ENCODE measurements at regions not wholly inside any gene's neighbourhood (a gene's known extent, or its start where the extent isn't known, plus 50 kb on each side); places are given as distances from the start of the nearest gene placed in this dataset.

GRCh38 chrX:122584981-122585380 lies 599.1 kb upstream of the GRIA3 start:
- no peaks in the 10 kb centered on the region for H3K36me3 ChIP-seq
- DNase-seq: peak in 1 of 2 donors; percentile 5
- no peak for TF ChIP-seq POLR2AphosphoS5 (IDR thresholded peaks at IDR 0.05)
- TF ChIP-seq POLR2A (IDR thresholded peaks at IDR 0.05): no peak
- TF ChIP-seq EP300 (IDR thresholded peaks at IDR 0.05): no peak
- no peak for TF ChIP-seq CTCF (IDR thresholded peaks at IDR 0.05)
- 19 to 36% (median 25%) methylated on average over 2 of the region's 2 CpGs for WGBS, 5 donors
- H3K9me3 ChIP-seq: no peaks in the 10 kb centered on the region
- H3K4me1 ChIP-seq: no peaks in the 10 kb centered on the region
- no peak overlapping the region for H3K4me3 ChIP-seq
- H3K27me3 ChIP-seq: no peaks in the 10 kb centered on the region
- intact Hi-C loops (cut with DNase I; ENCODE audit: low total_unique reads): no loop called here
- H3K27ac ChIP-seq: no peak overlapping the region

GRCh38 chrX:122586831-122587230 lies 597.2 kb upstream of the GRIA3 start:
- no peak overlapping the region for H3K4me3 ChIP-seq
- H3K27me3 ChIP-seq: no peaks in the 10 kb centered on the region
- intact Hi-C loops (cut with DNase I; ENCODE audit: low total_unique reads): no loop called here
- 68 to 95% (median 85%) methylated on average over 1 of the region's 1 CpG for WGBS, 5 donors
- no peaks in the 10 kb centered on the region for H3K9me3 ChIP-seq
- H3K27ac ChIP-seq: no peak overlapping the region
- no peak for DNase-seq
- no peaks in the 10 kb centered on the region for H3K4me1 ChIP-seq
- TF ChIP-seq POLR2A (IDR thresholded peaks at IDR 0.05) (no peak), EP300 (IDR thresholded peaks at IDR 0.05) (no peak), POLR2AphosphoS5 (IDR thresholded peaks at IDR 0.05) (no peak), CTCF (IDR thresholded peaks at IDR 0.05) (no peak)
- no peaks in the 10 kb centered on the region for H3K36me3 ChIP-seq

- intact Hi-C loops (cut with DNase I; ENCODE audit: low total_unique reads): no loop called here
- H3K4me1 ChIP-seq: no peaks in the 10 kb centered on the region
- 48 to 82% (median 67%) methylated on average over 2 of the region's 2 CpGs for WGBS, 5 donors
- no peak overlapping the region for H3K4me3 ChIP-seq
- no peak overlapping the region for H3K27ac ChIP-seq
- TF ChIP-seq EP300 (IDR thresholded peaks at IDR 0.05) (no peak), CTCF (IDR thresholded peaks at IDR 0.05) (no peak), POLR2A (IDR thresholded peaks at IDR 0.05) (no peak), POLR2AphosphoS5 (IDR thresholded peaks at IDR 0.05) (no peak)
- H3K36me3 ChIP-seq: no peaks in the 10 kb centered on the region
- no peaks in the 10 kb centered on the region for H3K27me3 ChIP-seq
- no peak for DNase-seq
- no peaks in the 10 kb centered on the region for H3K9me3 ChIP-seq
Measured at GRCh38 chrX:122591546-122591945, 592.5 kb upstream of the GRIA3 start.

GRCh38 chrX:122596998-122597397 lies 587.1 kb upstream of the GRIA3 start:
- intact Hi-C loops (cut with DNase I; ENCODE audit: low total_unique reads): no loop called here
- Histone ChIP-seq H3K27ac (no peak overlapping the region), H3K36me3 (no peaks in the 10 kb centered on the region), H3K27me3 (no peaks in the 10 kb centered on the region), H3K9me3 (no peaks in the 10 kb centered on the region), H3K4me1 (no peaks in the 10 kb centered on the region), H3K4me3 (no peak overlapping the region)
- no peak for DNase-seq
- TF ChIP-seq EP300 (IDR thresholded peaks at IDR 0.05) (no peak), POLR2AphosphoS5 (IDR thresholded peaks at IDR 0.05) (no peak), CTCF (IDR thresholded peaks at IDR 0.05) (no peak), POLR2A (IDR thresholded peaks at IDR 0.05) (no peak)
